ENCODE measurements at regions not wholly inside any gene's neighbourhood (a gene's known extent, or its start where the extent isn't known, plus 50 kb on each side); places are given as distances from the start of the nearest gene placed in this dataset.
A peak's percentile ranks its signal among the peaks of the same experiment; 100 is the strongest.

DNA sequence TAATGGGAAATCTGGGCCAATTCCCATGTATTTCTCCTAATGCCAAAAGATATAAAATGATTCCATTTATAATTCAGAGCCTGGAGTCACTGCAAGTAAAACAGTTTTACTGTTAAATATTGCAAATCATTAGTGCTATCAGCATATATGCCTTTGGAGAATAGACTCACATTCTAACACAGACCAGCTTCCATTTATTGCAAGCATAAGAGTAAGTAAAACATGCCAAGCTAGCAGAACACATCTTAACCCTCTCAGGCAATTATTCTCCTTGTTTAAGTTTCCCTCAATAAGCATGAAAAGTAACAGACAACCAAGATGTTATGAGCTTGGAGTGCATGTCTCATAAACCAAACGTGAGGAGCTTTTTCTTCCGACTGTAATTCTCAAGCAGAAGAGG, 173.9 kb upstream of the GRIP1 start:
- peaks cover 0 to 6% (median 0%) of the 10 kb centered on the region in 3 donors for H3K4me1 ChIP-seq
- H3K27me3 ChIP-seq = no peaks in the 10 kb centered on the region
- intact Hi-C loops (cut with DNase I) = no loop called here
- H3K27ac ChIP-seq = no peak overlapping the region
- no peak overlapping the region for H3K4me3 ChIP-seq
- WGBS, 2 donors = 64 to 74% methylated on average over 2 of the region's 2 CpGs
- no peaks in the 10 kb centered on the region for H3K36me3 ChIP-seq
- no peak for DNase-seq
- TF ChIP-seq, protein P1, sequence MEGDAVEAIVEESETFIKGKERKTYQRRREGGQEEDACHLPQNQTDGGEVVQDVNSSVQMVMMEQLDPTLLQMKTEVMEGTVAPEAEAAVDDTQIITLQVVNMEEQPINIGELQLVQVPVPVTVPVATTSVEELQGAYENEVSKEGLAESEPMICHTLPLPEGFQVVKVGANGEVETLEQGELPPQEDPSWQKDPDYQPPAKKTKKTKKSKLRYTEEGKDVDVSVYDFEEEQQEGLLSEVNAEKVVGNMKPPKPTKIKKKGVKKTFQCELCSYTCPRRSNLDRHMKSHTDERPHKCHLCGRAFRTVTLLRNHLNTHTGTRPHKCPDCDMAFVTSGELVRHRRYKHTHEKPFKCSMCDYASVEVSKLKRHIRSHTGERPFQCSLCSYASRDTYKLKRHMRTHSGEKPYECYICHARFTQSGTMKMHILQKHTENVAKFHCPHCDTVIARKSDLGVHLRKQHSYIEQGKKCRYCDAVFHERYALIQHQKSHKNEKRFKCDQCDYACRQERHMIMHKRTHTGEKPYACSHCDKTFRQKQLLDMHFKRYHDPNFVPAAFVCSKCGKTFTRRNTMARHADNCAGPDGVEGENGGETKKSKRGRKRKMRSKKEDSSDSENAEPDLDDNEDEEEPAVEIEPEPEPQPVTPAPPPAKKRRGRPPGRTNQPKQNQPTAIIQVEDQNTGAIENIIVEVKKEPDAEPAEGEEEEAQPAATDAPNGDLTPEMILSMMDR (IDR thresholded peaks at IDR 0.05) = no peak
- no peak for TF ChIP-seq POLR2A (IDR thresholded peaks at IDR 0.05)
- H3K9me3 ChIP-seq = no peaks in the 10 kb centered on the region

DNA sequence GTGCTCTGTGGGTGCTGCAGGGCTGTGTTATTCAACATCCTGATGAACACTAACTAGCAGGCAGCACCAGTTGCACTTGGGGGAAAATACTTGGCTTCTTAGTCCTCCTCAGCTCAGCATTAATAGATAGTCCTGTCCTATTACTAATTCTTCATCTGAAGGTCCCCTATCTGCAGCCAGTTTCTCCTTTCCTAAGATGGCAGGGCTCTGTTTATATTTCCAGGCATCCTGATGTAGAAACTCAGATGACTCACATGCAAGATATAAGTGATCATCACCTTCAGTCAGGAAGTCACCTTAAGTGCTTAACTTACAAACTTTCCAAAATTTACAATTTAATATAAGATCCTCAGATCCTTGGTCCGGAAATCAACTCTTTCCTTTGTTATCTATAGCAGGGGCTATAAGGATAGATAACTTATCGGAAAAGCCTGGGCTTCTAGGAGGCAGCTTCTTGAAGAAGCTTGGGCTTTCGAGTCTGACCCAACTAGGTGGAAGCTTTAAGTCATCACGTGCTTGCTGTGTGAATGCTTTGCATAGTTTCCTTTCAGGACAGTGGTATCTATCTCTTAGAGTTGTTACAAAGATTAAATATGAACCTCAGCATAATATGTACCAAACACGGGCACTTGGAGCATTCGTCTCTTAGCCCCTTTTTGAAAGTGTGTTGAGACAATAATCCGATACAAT, 181.0 kb upstream of the GRIP1 start:
- no peaks in the 10 kb centered on the region for H3K4me1 ChIP-seq
- no peak for DNase-seq
- TF ChIP-seq, protein P1 (IDR thresholded peaks at IDR 0.05) = no peak
- no peak for TF ChIP-seq POLR2A (IDR thresholded peaks at IDR 0.05)
- no peak overlapping the region for H3K27ac ChIP-seq
- no peaks in the 10 kb centered on the region for H3K36me3 ChIP-seq
- WGBS, 2 donors = 76 to 87% methylated on average over 7 of the region's 7 CpGs
- no peaks in the 10 kb centered on the region for H3K27me3 ChIP-seq
- H3K4me3 ChIP-seq = no peak overlapping the region
- H3K9me3 ChIP-seq = no peaks in the 10 kb centered on the region
- intact Hi-C loops (cut with DNase I) = no loop called here

DNA sequence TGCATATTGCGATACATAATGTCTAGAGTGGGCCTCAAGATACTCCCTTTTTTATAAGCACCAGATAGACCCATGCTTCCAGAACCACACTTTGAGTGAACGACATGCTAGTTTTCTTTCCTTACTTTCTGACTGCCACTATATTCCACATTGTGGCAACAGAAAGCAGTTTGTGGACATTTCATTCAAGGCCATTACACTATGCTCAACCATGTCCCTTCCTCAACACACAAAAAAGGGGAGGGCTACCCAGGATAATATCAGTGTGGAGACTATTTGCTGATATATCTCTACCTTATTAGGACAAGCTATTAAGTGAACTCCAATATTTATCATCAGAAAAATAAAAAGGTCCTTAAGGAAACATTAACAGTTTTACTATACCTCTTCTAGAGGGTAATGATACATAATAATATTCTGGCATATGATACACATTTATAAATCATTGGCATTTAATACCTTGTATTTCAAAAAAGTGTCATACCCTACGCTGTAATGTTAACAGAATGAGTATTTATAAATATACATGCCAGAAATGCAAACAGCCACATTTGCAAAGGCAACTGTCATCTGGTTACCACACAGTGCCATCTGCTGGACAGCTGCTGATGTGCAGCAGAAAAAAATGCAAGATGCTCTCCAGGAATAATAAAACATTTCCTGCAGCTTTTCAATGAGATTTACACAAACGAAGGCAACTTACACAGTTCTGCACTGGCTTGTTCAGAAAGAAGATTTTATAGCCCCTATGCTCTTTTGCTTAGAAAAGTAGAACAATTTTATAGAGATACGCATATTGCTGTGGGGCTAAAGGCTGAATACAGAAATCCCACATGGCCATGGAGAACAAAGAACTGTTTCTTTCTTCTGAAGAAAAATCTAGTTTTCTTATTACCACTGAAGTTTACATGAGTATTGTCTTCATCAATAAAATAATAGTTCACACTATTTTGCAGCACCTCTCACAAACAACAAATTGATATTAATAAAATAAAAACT, 182.2 kb upstream of the GRIP1 start:
- no peaks in the 10 kb centered on the region for H3K27me3 ChIP-seq
- H3K4me3 ChIP-seq = no peak overlapping the region
- no peaks in the 10 kb centered on the region for H3K9me3 ChIP-seq
- TF ChIP-seq, protein P1 (IDR thresholded peaks at IDR 0.05) = peak; percentile 72 to 90 (median 86)
- no peak for TF ChIP-seq POLR2A (IDR thresholded peaks at IDR 0.05)
- intact Hi-C loops (cut with DNase I) = no loop called here
- no peaks in the 10 kb centered on the region for H3K36me3 ChIP-seq
- 44 to 45% methylated on average over 5 of the region's 5 CpGs for WGBS, 2 donors
- no peaks in the 10 kb centered on the region for H3K4me1 ChIP-seq
- DNase-seq = no peak
- no peak overlapping the region for H3K27ac ChIP-seq

DNA sequence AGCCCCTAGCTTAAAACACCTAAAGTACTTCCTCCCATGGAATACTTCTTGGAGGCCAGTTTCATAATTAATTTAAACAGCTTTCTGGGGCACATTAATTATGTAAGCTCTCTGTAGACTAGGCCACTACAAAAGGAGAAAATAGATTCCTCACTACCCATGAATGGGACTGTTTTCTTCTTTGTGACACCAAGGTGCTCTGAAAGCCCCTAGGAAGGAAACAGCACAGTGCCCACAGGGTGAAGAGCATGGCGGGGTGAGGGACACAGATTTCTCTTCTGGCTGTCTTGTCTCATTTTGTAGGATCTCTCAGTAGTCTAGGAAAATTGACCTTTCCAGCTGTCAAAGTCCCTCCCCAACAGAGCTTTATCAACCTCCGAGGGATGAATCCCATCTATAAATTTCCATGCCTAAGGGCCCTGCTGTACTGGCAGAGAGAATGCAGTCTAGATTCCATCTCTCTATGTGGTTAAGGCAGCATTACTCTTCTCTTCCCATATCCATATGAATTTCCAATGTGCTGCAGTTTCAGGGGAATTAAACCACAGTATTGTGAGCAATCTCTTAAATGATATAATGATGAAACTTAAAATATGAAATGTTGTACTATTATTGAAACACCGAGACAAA, 183.6 kb upstream of the GRIP1 start:
- intact Hi-C loops (cut with DNase I) = no loop called here
- TF ChIP-seq POLR2A (IDR thresholded peaks at IDR 0.05) = no peak
- TF ChIP-seq, protein P1 (IDR thresholded peaks at IDR 0.05) = no peak
- no peaks in the 10 kb centered on the region for H3K36me3 ChIP-seq
- H3K4me3 ChIP-seq = no peak overlapping the region
- no peaks in the 10 kb centered on the region for H3K27me3 ChIP-seq
- no peaks in the 10 kb centered on the region for H3K9me3 ChIP-seq
- DNase-seq = no peak
- no peaks in the 10 kb centered on the region for H3K4me1 ChIP-seq
- H3K27ac ChIP-seq = no peak overlapping the region
- 80 to 87% methylated on average over 3 of the region's 3 CpGs for WGBS, 2 donors

DNA sequence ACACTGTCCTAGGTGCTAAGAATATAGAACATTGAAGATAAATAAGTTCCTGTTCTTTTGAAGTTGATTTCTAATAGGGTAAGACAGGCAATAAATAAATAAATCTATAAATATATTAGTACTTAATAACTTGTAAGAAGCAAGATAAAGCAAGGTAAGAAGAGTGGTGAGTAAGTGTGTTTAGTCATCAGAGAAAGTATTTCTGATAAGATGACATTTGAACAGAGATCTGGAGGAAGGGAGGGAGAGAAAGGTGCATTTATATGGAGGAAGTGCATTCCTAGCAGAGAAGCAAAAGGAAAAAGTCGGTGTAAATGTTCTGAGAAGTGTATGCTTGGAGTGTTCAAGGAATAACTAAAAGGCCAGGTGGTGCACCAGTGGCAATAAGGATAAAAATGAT, 184.4 kb upstream of the GRIP1 start:
- Histone ChIP-seq H3K27ac (no peak overlapping the region), H3K9me3 (no peaks in the 10 kb centered on the region), H3K4me1 (no peaks in the 10 kb centered on the region), H3K36me3 (no peaks in the 10 kb centered on the region), H3K4me3 (no peak overlapping the region), H3K27me3 (no peaks in the 10 kb centered on the region)
- no peak for DNase-seq
- no peak for TF ChIP-seq POLR2A (IDR thresholded peaks at IDR 0.05)
- TF ChIP-seq, protein P1 (IDR thresholded peaks at IDR 0.05) = no peak
- 18 to 63% methylated on average over 1 of the region's 1 CpG for WGBS, 2 donors
- intact Hi-C loops (cut with DNase I) = no loop called here
